Skeletal muscle cell (primary cell): ENCODE measurements at regions not wholly inside any gene's neighbourhood (a gene's known extent, or its start where the extent isn't known, plus 50 kb on each side); places are given as distances from the start of the nearest gene placed in this dataset.

Experiments used
- DNase-seq: peaks from one replicate; pipeline ENCODE4 v3.0.0-alpha.2; 2010; ENCODE audit warnings: low read depth
- H3K4me3 ChIP-seq: 2 replicates; pipeline ENCODE4 v1.5.1; 2011; ENCODE audit warnings: low read depth, mild to moderate bottlenecking, control low read depth, low read length, moderate library complexity

DNA sequence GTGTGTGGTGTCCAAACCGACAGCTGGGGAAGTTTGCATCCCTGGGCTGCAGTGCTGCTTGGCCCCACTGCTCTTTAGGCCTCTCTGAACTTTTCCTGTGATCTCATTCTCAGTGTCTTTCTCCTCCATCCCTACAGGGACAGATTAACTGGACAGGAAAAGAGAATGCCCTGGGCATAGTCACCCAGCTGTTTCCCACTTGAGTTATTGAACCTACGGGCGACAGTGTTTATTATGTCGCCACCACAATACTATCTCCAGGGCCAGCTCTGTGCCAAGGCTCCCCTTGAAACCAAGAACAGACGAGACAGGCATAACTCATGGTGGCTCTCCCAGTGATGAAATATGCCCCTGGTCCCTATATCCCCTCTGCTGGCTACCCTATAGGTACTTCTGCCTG is 147.8 kb upstream of the EPHA7 start:
- no peak for DNase-seq
- no peak overlapping the region for H3K4me3 ChIP-seq

DNA sequence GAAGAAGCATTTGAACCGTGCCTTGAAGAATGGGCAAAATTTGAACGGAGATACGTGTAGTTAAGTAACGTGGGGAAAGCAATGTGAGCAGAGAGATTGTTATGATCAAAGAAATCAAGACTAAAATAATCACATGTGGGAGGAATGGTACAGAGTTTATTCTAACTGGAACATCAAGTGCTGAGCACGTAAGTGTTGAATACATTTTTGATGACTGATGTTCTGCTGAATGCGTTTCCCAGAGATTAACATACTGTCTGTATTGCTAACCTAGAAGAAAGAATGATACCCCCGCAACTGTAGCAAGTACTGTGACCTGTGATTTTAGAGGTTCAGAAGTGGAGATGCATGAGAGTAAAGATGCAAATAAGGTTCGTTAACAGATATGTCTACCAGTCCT is 146.9 kb upstream of the EPHA7 start:
- no peak overlapping the region for H3K4me3 ChIP-seq
- DNase-seq: no peak

GRCh38 chr6:93562582-93562981 is 143.2 kb upstream of the EPHA7 start:
- no peak for DNase-seq
- H3K4me3 ChIP-seq: no peak overlapping the region

- no peak for DNase-seq
- no peak overlapping the region for H3K4me3 ChIP-seq
Measured at GRCh38 chr6:93555292-93555691, 135.9 kb upstream of the EPHA7 start.

DNA sequence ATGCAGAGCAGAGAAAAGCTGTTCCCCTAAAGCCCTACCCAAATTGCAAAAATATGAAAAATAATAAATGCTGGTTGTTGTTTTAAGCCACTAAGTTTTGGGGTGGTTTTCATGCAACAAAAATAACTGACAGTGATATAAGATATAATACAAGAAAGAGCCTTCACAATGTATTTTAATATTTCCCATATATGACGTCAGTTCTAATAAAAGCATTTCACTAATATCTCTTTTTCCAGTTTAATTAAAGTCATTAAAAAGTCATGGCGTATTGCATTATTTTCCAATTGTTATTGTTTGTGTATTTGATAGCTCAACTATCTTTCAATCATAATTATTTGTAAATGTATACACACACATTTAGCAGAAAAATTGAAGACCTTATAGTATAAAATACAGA is 134.7 kb upstream of the EPHA7 start:
- no peak for DNase-seq
- H3K4me3 ChIP-seq: no peak overlapping the region

- no peak for DNase-seq
- no peak overlapping the region for H3K4me3 ChIP-seq
Measured at GRCh38 chr6:93550551-93551276, 131.4 kb upstream of the EPHA7 start.

- no peak overlapping the region for H3K4me3 ChIP-seq
- DNase-seq: no peak
Measured at GRCh38 chr6:93549868-93550267, 130.5 kb upstream of the EPHA7 start.

DNA sequence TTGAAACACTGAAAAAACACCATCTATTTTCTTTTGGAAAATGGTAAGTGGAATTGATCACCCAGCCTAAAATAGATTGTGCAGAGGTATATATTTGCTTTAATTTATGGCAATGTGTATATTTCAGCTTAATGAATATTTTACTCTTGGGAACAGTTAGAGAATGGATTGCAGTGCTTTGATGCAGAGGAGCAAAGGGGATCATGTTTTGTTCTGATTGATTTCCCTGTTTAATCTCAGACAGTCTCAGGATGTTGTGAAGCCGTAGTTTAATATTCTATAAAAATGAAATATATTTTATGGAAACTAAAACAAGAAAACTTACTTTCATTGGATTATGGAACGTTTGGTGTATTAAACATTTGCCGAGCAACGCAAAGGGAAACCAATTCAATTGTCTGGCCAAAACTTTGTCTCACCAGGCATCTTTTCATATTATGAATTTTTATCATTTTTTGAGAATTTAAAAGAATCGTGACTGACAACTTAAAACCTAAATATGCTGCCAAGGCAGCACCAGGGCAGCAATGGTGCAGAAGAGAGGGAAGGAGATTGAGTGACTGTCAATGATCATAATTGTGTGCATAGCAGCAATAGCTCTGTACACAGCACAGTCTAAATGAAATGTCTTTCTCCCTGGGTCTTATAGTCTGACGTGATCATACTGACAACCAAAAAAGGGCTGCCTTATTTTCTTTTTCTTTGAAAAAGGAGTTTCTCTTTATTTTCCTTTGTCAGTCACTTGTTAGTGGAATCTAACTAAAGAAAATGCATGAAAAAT is 105.5 kb upstream of the EPHA7 start:
- no peak overlapping the region for H3K4me3 ChIP-seq
- DNase-seq: no peak

GRCh38 chr6:93523365-93523764 is 104.0 kb upstream of the EPHA7 start:
- no peak for DNase-seq

GRCh38 chr6:93516441-93516840 is 97.1 kb upstream of the EPHA7 start:
- H3K4me3 ChIP-seq: no peak overlapping the region
- DNase-seq: no peak

More at GRCh38 chr6:93523365-93523764, 104.0 kb upstream of the EPHA7 start:
- no peak overlapping the region for H3K4me3 ChIP-seq

- no peak overlapping the region for H3K4me3 ChIP-seq
- DNase-seq: no peak
Measured at GRCh38 chr6:93515736-93516135, 96.4 kb upstream of the EPHA7 start.

DNA sequence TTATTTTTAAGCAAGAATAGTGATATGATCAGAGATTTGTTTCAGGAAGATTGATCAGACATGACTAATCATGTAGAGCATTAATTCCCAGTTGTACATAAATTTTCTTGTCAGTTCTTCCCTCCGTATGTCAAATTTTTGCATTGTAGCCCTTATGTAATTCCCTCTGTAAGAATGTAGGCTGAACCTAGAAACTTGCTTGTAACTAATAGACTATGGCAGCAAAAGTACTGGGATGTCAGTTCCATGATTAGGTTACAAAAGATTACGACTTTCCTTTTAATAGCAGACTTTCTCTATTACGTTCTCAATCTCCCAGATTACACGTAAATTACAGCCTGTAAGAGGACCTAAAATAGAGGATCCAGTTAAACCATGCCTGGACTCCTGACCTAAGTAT is 79.4 kb upstream of the EPHA7 start:
- H3K4me3 ChIP-seq: no peak overlapping the region
- DNase-seq: no peak

DNA sequence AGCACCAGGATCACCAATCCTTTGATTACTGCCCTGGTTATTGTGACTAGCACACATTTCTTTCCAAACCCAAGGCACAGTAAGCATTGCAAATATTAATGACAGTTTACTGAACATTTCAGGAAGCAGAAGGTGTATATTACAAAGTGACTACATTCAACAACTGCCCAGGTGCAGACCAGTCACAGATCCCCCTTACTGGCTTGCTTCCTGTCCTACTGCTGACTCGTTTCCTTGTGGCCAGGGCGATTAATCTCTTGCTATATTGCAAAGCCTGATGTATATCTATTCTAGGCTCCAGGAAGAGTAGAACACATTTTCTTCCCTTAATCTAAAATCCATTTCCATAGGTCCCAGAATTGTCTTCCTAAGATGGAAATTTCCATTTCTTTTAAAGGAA is 77.2 kb upstream of the EPHA7 start:
- H3K4me3 ChIP-seq: no peak overlapping the region
- no peak for DNase-seq

GRCh38 chr6:93494057-93494456 is 74.7 kb upstream of the EPHA7 start:
- no peak overlapping the region for H3K4me3 ChIP-seq
- DNase-seq: no peak

DNA sequence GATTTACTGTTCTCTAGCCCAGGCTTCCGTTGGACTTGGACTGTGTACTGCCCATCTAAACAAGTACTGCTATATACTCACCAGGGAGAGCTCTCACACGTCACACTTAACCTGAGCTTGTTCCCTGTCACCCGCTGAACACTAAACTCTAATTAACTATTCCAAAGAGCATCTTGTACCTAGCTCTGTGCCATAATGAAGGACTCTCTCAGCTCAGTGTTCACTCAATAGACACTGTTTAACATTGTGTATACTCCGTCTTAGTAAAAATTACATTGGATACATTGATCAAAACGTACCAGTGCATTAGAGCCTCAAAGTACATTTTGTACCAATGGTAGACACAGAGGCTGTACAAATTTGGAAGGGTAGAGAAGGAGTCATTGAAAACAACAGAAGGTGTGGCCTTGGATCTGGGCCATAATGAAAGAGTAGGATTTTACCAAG is 55.4 kb upstream of the EPHA7 start:
- H3K4me3 ChIP-seq: no peak overlapping the region

DNA sequence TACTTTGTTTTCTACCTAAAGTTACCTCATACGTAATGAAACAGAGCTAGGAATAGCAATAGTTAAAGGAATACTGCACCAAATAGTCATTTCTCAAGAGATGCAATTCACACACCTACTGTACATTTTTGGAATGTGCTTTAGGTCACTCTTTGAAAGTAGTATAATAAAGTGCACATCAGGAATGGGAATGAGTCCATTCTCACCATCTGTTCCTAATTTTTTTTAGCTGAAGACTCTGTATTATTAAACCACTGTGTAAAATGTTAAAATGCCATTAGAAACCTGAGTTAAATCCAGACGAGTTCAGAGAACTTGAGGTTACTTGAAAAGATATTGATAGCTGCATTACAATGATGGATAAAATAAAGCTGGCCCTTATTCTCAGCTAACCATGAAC is 51.9 kb upstream of the EPHA7 start:
- no peak for DNase-seq
- no peak overlapping the region for H3K4me3 ChIP-seq

More for the DNA sequence above, 55.4 kb upstream of the EPHA7 start:
- no peak for DNase-seq
